22Rv1 (cell line): ENCODE measurements at regions not wholly inside any gene's neighbourhood (a gene's known extent, or its start where the extent isn't known, plus 50 kb on each side); places are given as distances from the start of the nearest gene placed in this dataset.

ENCODE experiments used
- H3K27ac ChIP-seq: fragments of 450-650 bp; 2 replicates; pipeline ENCODE4 v1.5.1; 2017
- ZFX ChIP-seq: fragments of 450-650 bp; IDR thresholded peaks from 2 replicates; pipeline ENCODE4 v1.6.1; 2017; ENCODE audit warnings: antibody characterized with exemption, borderline replicate concordance
- TF ChIP-seq, protein P1 (sequence below): fragments of 450-650 bp; IDR thresholded peaks from 2 replicates; pipeline ENCODE4 v1.5.1; 2017; ENCODE audit warnings: mild to moderate bottlenecking

- H3K27ac ChIP-seq: no peak overlapping the region
These were observed 1424.5 kb upstream of the NUDT12 start for GRCh38 chr5:104987074-104987473.

DNA sequence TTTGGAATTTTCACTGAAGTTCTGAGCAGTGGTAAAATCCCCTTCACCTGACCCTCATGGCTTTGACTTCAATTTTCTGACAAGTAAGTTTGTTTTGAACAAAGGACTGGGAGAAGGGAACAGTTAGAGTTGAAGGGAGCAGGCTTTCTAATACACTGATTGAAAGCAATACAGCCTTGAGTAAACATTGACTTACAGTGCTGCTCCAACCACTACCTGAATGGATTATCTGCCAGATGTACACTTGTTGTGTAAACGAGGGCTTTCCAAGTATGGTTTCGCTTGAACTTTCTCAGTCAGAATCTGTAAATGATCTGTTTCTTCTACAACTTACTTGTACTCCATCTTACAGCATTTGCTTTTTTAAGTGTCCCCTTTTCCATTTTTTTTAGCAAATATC is 1414.9 kb upstream of the NUDT12 start:
- TF ChIP-seq, protein P1, sequence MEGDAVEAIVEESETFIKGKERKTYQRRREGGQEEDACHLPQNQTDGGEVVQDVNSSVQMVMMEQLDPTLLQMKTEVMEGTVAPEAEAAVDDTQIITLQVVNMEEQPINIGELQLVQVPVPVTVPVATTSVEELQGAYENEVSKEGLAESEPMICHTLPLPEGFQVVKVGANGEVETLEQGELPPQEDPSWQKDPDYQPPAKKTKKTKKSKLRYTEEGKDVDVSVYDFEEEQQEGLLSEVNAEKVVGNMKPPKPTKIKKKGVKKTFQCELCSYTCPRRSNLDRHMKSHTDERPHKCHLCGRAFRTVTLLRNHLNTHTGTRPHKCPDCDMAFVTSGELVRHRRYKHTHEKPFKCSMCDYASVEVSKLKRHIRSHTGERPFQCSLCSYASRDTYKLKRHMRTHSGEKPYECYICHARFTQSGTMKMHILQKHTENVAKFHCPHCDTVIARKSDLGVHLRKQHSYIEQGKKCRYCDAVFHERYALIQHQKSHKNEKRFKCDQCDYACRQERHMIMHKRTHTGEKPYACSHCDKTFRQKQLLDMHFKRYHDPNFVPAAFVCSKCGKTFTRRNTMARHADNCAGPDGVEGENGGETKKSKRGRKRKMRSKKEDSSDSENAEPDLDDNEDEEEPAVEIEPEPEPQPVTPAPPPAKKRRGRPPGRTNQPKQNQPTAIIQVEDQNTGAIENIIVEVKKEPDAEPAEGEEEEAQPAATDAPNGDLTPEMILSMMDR: no peak
- no peak for TF ChIP-seq ZFX
- H3K27ac ChIP-seq: no peak overlapping the region

More at GRCh38 chr5:104987074-104987473, 1424.5 kb upstream of the NUDT12 start:
- no peak for TF ChIP-seq ZFX
- TF ChIP-seq, protein P1: no peak

- H3K27ac ChIP-seq: no peak overlapping the region
- TF ChIP-seq, protein P1: no peak
- no peak for TF ChIP-seq ZFX
These were observed 1405.3 kb upstream of the NUDT12 start for GRCh38 chr5:104967806-104968410.

DNA sequence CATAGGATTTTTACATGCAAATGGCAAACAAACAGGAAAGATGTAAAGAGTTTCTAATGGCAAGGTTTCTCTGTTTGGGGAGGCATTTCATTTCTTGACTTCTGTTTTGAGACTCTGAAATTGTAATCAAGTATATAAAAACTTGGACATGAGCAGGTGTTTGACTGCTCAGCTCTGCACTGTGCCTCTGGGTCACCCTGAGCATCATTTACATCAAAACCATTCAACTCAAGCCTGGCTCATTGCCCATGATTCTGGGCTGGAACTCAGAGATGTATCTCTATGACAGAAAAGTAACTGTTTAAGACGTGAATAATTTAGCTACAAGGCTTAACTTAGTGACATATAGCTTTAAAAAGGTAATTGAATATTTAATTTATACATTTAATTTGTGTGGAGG is 1402.4 kb upstream of the NUDT12 start:
- no peak for TF ChIP-seq ZFX
- H3K27ac ChIP-seq: no peak overlapping the region

- TF ChIP-seq ZFX: no peak
- TF ChIP-seq, protein P1: no peak
- H3K27ac ChIP-seq: no peak overlapping the region
These were observed 1392.9 kb upstream of the NUDT12 start for GRCh38 chr5:104955479-104955878.

DNA sequence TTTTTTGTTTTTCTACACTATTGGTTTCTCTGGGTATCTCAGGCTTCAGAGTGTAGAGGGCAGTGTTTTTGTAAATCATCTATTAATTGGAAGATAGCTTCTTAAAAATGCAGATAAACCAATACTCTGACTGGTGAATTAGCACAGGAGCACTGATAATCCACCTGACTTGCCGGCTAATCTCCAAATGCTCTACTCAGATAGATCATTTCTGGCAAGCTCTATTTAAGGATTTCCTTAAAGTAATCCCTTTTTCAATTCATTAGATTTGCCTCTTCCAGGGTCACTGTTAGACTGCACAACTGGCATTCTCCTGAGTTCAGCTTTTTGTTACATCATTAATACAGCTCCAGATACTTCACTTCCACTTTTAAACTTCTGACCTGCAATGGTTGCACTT is 1390.3 kb upstream of the NUDT12 start:
- no peak overlapping the region for H3K27ac ChIP-seq
- TF ChIP-seq, protein P1: no peak
- TF ChIP-seq ZFX: no peak

DNA sequence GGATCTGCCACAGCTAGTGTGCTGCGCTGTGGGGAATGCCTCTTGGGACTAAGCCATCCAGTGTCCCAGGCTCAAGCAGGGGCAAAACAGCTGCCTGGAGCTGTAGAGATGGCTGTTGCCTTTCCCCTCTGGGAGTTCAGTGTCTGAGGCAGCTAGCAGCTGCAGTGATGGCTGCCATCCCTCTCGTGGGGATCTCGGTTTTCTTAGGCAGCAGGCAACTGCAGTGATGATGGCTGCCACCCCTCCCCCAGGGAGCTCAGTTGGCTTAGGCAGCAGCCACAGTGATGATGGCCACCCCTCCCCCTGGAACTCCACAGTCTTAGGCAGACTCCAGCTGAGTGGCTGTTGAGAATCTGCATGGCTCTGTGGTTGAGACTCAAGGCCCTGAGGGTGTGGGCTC is 1389.2 kb upstream of the NUDT12 start:
- no peak for TF ChIP-seq ZFX
- TF ChIP-seq, protein P1: no peak
- no peak overlapping the region for H3K27ac ChIP-seq

DNA sequence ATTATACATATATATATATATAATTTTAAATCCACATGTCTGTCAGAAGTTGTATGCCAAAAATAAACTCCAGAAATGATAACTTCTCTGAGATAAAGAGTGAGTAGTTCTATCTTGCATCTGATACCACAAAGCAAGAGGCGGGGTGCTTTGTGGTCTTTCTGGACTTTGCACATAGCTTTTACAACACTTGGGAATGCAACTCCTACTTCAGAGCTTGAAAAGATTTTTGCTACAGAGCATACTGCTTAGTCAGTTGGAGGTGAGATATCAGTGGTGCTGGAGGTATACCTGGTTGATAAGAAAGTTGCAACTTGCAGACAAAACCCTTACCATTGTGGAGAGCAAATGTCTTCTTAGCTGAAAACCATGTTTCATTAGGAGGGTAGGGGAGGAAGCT is 1384.5 kb upstream of the NUDT12 start:
- TF ChIP-seq, protein P1: no peak
- no peak for TF ChIP-seq ZFX
- H3K27ac ChIP-seq: no peak overlapping the region
